Suprapubic skin (tissue), 4 donors: ENCODE measurements at regions not wholly inside any gene's neighbourhood (a gene's known extent, or its start where the extent isn't known, plus 50 kb on each side); places are given as distances from the start of the nearest gene placed in this dataset.

ENCODE experiments used
- CTCF ChIP-seq, 2 donors: fragments of 200-600 bp in 1 of 2; fragments of 450-650 bp in 1 of 2; sonication (generic) in 1 of 2; IDR thresholded peaks; one replicate each; pipeline ENCODE4 v1.5.1; 2016 to 2019; ENCODE audit warnings: antibody characterized with exemption in 2 of 2, mild to moderate bottlenecking in 1 of 2, moderate library complexity in 1 of 2
- EP300 ChIP-seq: sonication (generic); formaldehyde crosslinking; IDR thresholded peaks from one replicate; pipeline ENCODE4 v1.6.1; 2017; ENCODE audit warnings: antibody characterized with exemption
- POLR2A ChIP-seq, 2 donors: fragments of 450-650 bp; IDR thresholded peaks; one replicate each; pipeline ENCODE4 v1.6.1; 2017; ENCODE audit warnings: antibody characterized with exemption in 2 of 2, mild to moderate bottlenecking in 2 of 2, moderate library complexity in 2 of 2
- POLR2AphosphoS5 ChIP-seq, 3 donors: sonication (generic); formaldehyde crosslinking; IDR thresholded peaks; one replicate each; pipeline ENCODE4 v1.6.1; 2017; ENCODE audit warnings: antibody characterized with exemption in 3 of 3

GRCh38 chr6:120938164-120938875, 396.0 kb downstream of the TBC1D32 start:
- TF ChIP-seq POLR2A (IDR thresholded peaks at IDR 0.05) = no peak
- no peak for TF ChIP-seq CTCF (IDR thresholded peaks at IDR 0.05)
- TF ChIP-seq EP300 = no peak
- TF ChIP-seq POLR2AphosphoS5 (IDR thresholded peaks at IDR 0.05) = no peak
